ENCODE measurements at regions not wholly inside any gene's neighbourhood (a gene's known extent, or its start where the extent isn't known, plus 50 kb on each side); places are given as distances from the start of the nearest gene placed in this dataset.

DNA sequence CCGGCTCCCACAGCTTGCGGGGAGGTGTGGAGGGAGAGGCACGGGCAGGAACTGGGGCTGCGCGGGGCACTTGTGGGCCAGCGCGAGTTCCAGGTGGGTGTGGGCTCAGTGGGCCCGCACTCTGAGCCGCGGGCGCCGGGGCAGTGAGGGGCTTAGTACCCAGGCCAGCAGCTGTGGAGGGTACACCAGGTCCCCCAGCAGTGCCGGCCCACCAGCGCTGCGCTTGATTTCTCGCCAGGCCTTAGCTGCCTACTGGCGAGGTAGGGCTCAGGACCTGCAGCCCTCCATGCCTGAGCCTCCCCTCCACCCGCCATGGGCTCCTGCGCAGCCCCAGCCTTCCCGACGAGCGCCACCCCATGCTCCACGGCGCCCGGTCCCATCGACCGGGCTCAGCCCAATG is 337.9 kb upstream of the ACVR2A start:
- no peaks in the 10 kb centered on the region for H3K27me3 Mint-ChIP-seq (ENCODE audit: unreplicated experiment)

DNA sequence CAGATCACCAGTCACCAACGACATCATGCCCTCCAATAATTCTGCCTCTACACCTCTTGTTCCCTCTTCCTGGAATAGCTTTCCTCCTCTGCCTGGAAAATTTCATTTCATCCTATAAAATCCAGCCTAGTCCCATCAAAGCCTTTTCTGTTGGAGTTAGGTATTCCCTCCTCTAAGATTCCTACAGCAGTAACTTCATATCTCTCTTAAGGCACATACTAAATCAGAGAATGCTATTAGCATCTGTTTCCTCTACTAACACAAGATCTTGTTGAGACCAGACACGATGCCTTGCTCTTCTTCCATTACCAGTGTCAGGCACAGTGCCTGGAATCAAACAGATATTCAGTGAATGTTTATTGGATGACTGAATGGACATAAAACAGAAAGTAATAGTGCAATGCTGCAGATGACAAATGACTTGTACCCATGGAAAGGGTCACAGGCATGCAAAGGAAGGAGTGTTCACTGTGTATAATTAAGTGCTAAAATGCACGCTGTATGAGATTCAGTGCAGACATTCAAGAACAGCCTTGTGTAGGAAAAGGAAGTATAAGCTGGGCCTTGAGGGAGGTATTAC is 342.0 kb upstream of the ACVR2A start:
- TF ChIP-seq, protein P1, sequence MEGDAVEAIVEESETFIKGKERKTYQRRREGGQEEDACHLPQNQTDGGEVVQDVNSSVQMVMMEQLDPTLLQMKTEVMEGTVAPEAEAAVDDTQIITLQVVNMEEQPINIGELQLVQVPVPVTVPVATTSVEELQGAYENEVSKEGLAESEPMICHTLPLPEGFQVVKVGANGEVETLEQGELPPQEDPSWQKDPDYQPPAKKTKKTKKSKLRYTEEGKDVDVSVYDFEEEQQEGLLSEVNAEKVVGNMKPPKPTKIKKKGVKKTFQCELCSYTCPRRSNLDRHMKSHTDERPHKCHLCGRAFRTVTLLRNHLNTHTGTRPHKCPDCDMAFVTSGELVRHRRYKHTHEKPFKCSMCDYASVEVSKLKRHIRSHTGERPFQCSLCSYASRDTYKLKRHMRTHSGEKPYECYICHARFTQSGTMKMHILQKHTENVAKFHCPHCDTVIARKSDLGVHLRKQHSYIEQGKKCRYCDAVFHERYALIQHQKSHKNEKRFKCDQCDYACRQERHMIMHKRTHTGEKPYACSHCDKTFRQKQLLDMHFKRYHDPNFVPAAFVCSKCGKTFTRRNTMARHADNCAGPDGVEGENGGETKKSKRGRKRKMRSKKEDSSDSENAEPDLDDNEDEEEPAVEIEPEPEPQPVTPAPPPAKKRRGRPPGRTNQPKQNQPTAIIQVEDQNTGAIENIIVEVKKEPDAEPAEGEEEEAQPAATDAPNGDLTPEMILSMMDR (IDR thresholded peaks at IDR 0.05), result no peak
- H3K27me3 Mint-ChIP-seq (ENCODE audit: unreplicated experiment), result no peaks in the 10 kb centered on the region
- no peaks in the 10 kb centered on the region for H3K36me3 Mint-ChIP-seq (ENCODE audit: unreplicated experiment)
- no peak for DNase-seq (ENCODE audit: extremely low spot score, unreplicated experiment)
- no peaks in the 10 kb centered on the region for H3K9me3 Mint-ChIP-seq (ENCODE audit: unreplicated experiment)
- H3K27ac Mint-ChIP-seq (ENCODE audit: unreplicated experiment), result no peak overlapping the region
- no peak overlapping the region for H3K4me3 Mint-ChIP-seq (ENCODE audit: unreplicated experiment)
- H3K4me1 Mint-ChIP-seq (ENCODE audit: unreplicated experiment), result no peaks in the 10 kb centered on the region

More for the DNA sequence above, 337.9 kb upstream of the ACVR2A start:
- Mint-ChIP-seq H3K27ac (ENCODE audit: unreplicated experiment) (no peak overlapping the region), H3K9me3 (ENCODE audit: unreplicated experiment) (no peaks in the 10 kb centered on the region), H3K4me1 (ENCODE audit: unreplicated experiment) (peaks cover 10% of the 10 kb centered on the region), H3K4me3 (ENCODE audit: unreplicated experiment) (no peak overlapping the region), H3K36me3 (ENCODE audit: unreplicated experiment) (no peaks in the 10 kb centered on the region)
- DNase-seq (ENCODE audit: extremely low spot score, unreplicated experiment), result no peak
- TF ChIP-seq, protein P1 (IDR thresholded peaks at IDR 0.05), result no peak

DNA sequence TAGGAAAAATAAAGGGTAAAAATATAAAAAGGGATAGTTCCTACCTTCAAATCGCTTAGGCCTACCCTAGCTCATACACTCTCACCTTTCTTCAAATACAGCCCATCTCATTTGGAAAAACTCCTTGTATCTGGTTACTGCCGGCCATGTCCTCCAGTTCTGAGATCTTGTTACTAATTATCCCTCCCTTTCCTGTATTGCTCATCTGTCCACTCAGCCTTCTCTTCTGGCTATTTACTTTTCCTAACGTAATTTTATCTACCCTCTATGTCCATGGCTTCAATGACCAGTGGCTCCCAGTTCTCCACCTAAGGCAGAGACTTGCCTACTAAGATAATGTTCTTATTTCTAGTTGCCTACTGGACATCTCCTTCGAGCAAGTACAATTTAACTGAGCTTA is 342.9 kb upstream of the ACVR2A start:
- Mint-ChIP-seq H3K27ac (ENCODE audit: unreplicated experiment) (no peak overlapping the region), H3K9me3 (ENCODE audit: unreplicated experiment) (no peaks in the 10 kb centered on the region), H3K36me3 (ENCODE audit: unreplicated experiment) (no peaks in the 10 kb centered on the region), H3K27me3 (ENCODE audit: unreplicated experiment) (no peaks in the 10 kb centered on the region), H3K4me3 (ENCODE audit: unreplicated experiment) (no peak overlapping the region), H3K4me1 (ENCODE audit: unreplicated experiment) (no peaks in the 10 kb centered on the region)
- TF ChIP-seq, protein P1 (IDR thresholded peaks at IDR 0.05), result no peak
- no peak for DNase-seq (ENCODE audit: extremely low spot score, unreplicated experiment)

DNA sequence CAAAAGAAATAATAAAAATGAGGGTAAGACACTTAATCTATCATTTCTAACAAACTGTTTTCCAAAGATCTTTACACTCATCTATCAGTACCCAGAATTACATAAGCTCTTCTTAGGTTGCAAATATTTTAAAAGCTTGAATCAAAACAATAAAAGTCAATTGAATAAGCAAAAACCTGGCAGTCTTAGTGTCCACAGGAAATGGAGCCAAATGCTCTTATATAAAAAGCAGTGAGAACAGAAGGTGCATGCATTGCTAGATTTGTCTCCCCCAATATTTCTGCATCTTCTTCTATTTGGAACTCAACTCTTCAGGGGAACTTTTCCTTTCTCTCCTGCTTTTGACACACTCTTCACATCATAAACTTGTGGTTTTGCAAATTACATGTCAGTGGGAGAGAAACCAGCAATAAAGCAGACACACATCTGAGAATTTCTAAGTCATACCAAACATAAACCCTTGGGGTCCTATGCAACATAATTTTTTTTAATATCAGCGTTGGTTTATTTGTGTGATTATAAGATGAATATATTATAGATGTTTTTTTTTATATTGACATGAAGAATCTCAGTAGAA is 343.9 kb upstream of the ACVR2A start:
- Mint-ChIP-seq H3K9me3 (ENCODE audit: unreplicated experiment) (no peaks in the 10 kb centered on the region), H3K36me3 (ENCODE audit: unreplicated experiment) (no peaks in the 10 kb centered on the region), H3K4me3 (ENCODE audit: unreplicated experiment) (no peak overlapping the region), H3K27me3 (ENCODE audit: unreplicated experiment) (no peaks in the 10 kb centered on the region), H3K27ac (ENCODE audit: unreplicated experiment) (no peak overlapping the region), H3K4me1 (ENCODE audit: unreplicated experiment) (no peaks in the 10 kb centered on the region)
- no peak for DNase-seq (ENCODE audit: extremely low spot score, unreplicated experiment)
- TF ChIP-seq, protein P1 (IDR thresholded peaks at IDR 0.05), result no peak

DNA sequence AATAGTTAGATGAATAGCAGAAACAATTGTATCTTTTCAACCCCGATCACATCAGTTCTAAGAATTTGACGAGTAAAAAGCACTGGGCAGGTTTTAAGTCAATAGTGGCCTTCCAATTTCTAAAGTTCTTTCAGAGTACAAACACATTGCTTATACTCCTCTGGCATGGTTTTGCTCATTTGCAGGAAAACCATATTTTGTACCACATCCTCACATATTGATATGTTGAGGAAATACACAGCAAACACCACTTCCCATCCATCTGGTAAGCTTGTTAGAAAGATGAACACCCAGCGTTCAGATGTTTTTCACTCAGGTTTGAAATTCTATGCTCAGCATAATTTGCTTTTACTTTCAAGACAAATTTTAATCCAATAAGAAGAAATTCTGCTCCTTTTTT is 344.6 kb upstream of the ACVR2A start:
- H3K4me1 Mint-ChIP-seq (ENCODE audit: unreplicated experiment), result no peaks in the 10 kb centered on the region
- no peak overlapping the region for H3K27ac Mint-ChIP-seq (ENCODE audit: unreplicated experiment)
- no peaks in the 10 kb centered on the region for H3K27me3 Mint-ChIP-seq (ENCODE audit: unreplicated experiment)
- no peaks in the 10 kb centered on the region for H3K36me3 Mint-ChIP-seq (ENCODE audit: unreplicated experiment)
- H3K9me3 Mint-ChIP-seq (ENCODE audit: unreplicated experiment), result no peaks in the 10 kb centered on the region
- DNase-seq (ENCODE audit: extremely low spot score, unreplicated experiment), result no peak
- no peak overlapping the region for H3K4me3 Mint-ChIP-seq (ENCODE audit: unreplicated experiment)
- TF ChIP-seq, protein P1 (IDR thresholded peaks at IDR 0.05), result no peak

Data from osteocyte (in vitro differentiated cells).